H9 (cell line): ENCODE measurements at regions not wholly inside any gene's neighbourhood (a gene's known extent, or its start where the extent isn't known, plus 50 kb on each side); places are given as distances from the start of the nearest gene placed in this dataset.

Experiments
- DNase-seq: peaks from one replicate; pipeline ENCODE4 v3.0.0-alpha.2; 2017
- H2AFZ ChIP-seq: one replicate; pipeline ENCODE4 v1.6.1; 2013; ENCODE audit warnings: mild to moderate bottlenecking, low read length, control low read depth, moderate library complexity
- H2AK5ac ChIP-seq: 2 replicates; pipeline ENCODE4 v1.6.1; 2013; ENCODE audit warnings: low read length, control low read depth, mixed read lengths; ENCODE audit not compliant: insufficient read length
- H2BK120ac ChIP-seq: one replicate; pipeline ENCODE4 v1.6.1; 2013; ENCODE audit warnings: low read depth, mild to moderate bottlenecking, low read length, control low read depth, inconsistent platforms; ENCODE audit not compliant: poor library complexity, severe bottlenecking
- H2BK12ac ChIP-seq: 2 replicates; pipeline ENCODE4 v1.6.1; 2013; ENCODE audit warnings: low read length, control low read depth, mixed read lengths, low read depth; ENCODE audit not compliant: insufficient read length
- H2BK15ac ChIP-seq: 2 replicates; pipeline ENCODE4 v1.6.1; 2013; ENCODE audit warnings: low read depth, low read length, control low read depth
- H2BK20ac ChIP-seq: one replicate; pipeline ENCODE4 v1.6.1; 2013; ENCODE audit warnings: low read depth, mild to moderate bottlenecking, low read length, control low read depth, inconsistent platforms; ENCODE audit not compliant: poor library complexity, severe bottlenecking
- H2BK5ac ChIP-seq: 2 replicates; pipeline ENCODE4 v1.6.1; 2013; ENCODE audit warnings: low read length, control low read depth, mixed read lengths; ENCODE audit not compliant: insufficient read length
- H3K14ac ChIP-seq: 2 replicates; pipeline ENCODE4 v1.6.1; 2013; ENCODE audit warnings: low read length, control low read depth; ENCODE audit not compliant: insufficient read depth
- H3K18ac ChIP-seq: 2 replicates; pipeline ENCODE4 v1.6.1; 2013; ENCODE audit warnings: low read depth, mild to moderate bottlenecking, mixed read lengths, low read length, control low read depth; ENCODE audit not compliant: insufficient read length
- H3K23ac ChIP-seq: 2 replicates; pipeline ENCODE4 v1.6.1; 2013; ENCODE audit warnings: low read length, control low read depth, mixed read lengths, low read depth; ENCODE audit not compliant: insufficient read length
- H3K23me2 ChIP-seq: 2 replicates; pipeline ENCODE4 v1.6.1; 2013; ENCODE audit warnings: low read depth, mild to moderate bottlenecking, mixed read lengths, low read length, control low read depth; ENCODE audit not compliant: insufficient read length, poor library complexity, severe bottlenecking
- H3K27ac ChIP-seq: 2 replicates; pipeline ENCODE4 v1.5.1; 2013; ENCODE audit warnings: low read length, control low read depth, mixed read lengths, low read depth; ENCODE audit not compliant: insufficient read length
- H3K27me3 ChIP-seq: 2 replicates; pipeline ENCODE4 v1.6.1; 2013; ENCODE audit warnings: low read length, control low read depth, inconsistent platforms; ENCODE audit not compliant: insufficient read depth
- H3K4ac ChIP-seq: 2 replicates; pipeline ENCODE4 v1.6.1; 2013; ENCODE audit warnings: low read depth, mild to moderate bottlenecking, control low read depth, inconsistent platforms, low read length, moderate library complexity
- H3K4me1 ChIP-seq: 2 replicates; pipeline ENCODE4 v1.6.1; 2013; ENCODE audit warnings: low read length, control low read depth, inconsistent platforms; ENCODE audit not compliant: insufficient read depth
- H3K4me2 ChIP-seq: 2 replicates; pipeline ENCODE4 v1.6.1; 2013; ENCODE audit warnings: low read length, control low read depth, mixed read lengths; ENCODE audit not compliant: insufficient read length, insufficient read depth
- H3K56ac ChIP-seq: 2 replicates; pipeline ENCODE4 v1.6.1; 2013; ENCODE audit warnings: low read depth, mild to moderate bottlenecking, mixed read lengths, low read length, control low read depth; ENCODE audit not compliant: insufficient read length
- H3K79me1 ChIP-seq: 2 replicates; pipeline ENCODE4 v1.6.1; 2013; ENCODE audit warnings: low read depth, mild to moderate bottlenecking, moderate library complexity, low read length, control low read depth, inconsistent platforms; ENCODE audit not compliant: insufficient read depth, poor library complexity, severe bottlenecking
- H3K79me2 ChIP-seq: 2 replicates; pipeline ENCODE4 v1.6.1; 2013; ENCODE audit warnings: low read length, control low read depth, inconsistent platforms; ENCODE audit not compliant: insufficient read depth
- H3K9ac ChIP-seq: 2 replicates; pipeline ENCODE4 v1.6.1; 2013; ENCODE audit warnings: low read length, control low read depth, mixed read lengths; ENCODE audit not compliant: insufficient read length; ENCODE audit errors: extremely low read depth
- H3K9me3 ChIP-seq: one replicate; pipeline ENCODE4 v1.6.1; 2013; ENCODE audit warnings: low read depth, low read length, inconsistent platforms; ENCODE audit not compliant: control insufficient read depth
- H3T11ph ChIP-seq: one replicate; pipeline ENCODE4 v1.6.1; 2013; ENCODE audit warnings: mild to moderate bottlenecking, low read length, control low read depth, inconsistent platforms
- H4K20me1 ChIP-seq: one replicate; pipeline ENCODE4 v1.6.1; 2013; ENCODE audit not compliant: control insufficient read depth, insufficient read length, insufficient read depth
- H4K5ac ChIP-seq: 2 replicates; pipeline ENCODE4 v1.6.1; 2013; ENCODE audit warnings: low read depth, mild to moderate bottlenecking, mixed read lengths, low read length, control low read depth; ENCODE audit not compliant: insufficient read length
- H4K8ac ChIP-seq: replicated peaks from 2 replicates; pipeline ENCODE4 v1.6.1; 2013; ENCODE audit warnings: low read length, control low read depth, mixed read lengths, low read depth; ENCODE audit not compliant: insufficient read length
- H4K91ac ChIP-seq: 2 replicates; pipeline ENCODE4 v1.6.1; 2013; ENCODE audit warnings: low read depth, mild to moderate bottlenecking, moderate library complexity, mixed read lengths, low read length, control low read depth; ENCODE audit not compliant: insufficient read length
- H3K27ac Mint-ChIP-seq, 3 experiments: 2 replicates in 2 of 3; 3 replicates in 1 of 3; pipeline ENCODE4 v1.8.0; 2020 to 2021; ENCODE audit warnings: mixed read lengths in 3 of 3, mild to moderate bottlenecking in 1 of 3, moderate library complexity in 1 of 3
- H3K27me3 Mint-ChIP-seq: 2 replicates; pipeline ENCODE4 v1.8.0; 2021; ENCODE audit warnings: low read depth, mild to moderate bottlenecking, moderate library complexity, mixed read lengths
- H3K36me3 Mint-ChIP-seq, 3 experiments: 2 replicates in 2 of 3; 3 replicates in 1 of 3; pipeline ENCODE4 v1.8.0; 2020 to 2021; ENCODE audit warnings: low read depth in 3 of 3, mixed read lengths in 3 of 3; ENCODE audit not compliant: insufficient read depth in 1 of 3
- H3K4me1 Mint-ChIP-seq, 2 experiments: 2 replicates each; pipeline ENCODE4 v1.8.0; 2020; ENCODE audit warnings: mixed read lengths in 2 of 2
- H3K4me3 Mint-ChIP-seq, 2 experiments: 2 replicates in 1 of 2; 3 replicates in 1 of 2; pipeline ENCODE4 v1.8.0; 2020 to 2021; ENCODE audit warnings: mild to moderate bottlenecking in 2 of 2, mixed read lengths in 2 of 2, moderate library complexity in 1 of 2
- H3K9me3 Mint-ChIP-seq, 2 experiments: 2 replicates in 1 of 2; 3 replicates in 1 of 2; pipeline ENCODE4 v1.8.0; 2020; ENCODE audit warnings: mild to moderate bottlenecking in 2 of 2, mixed read lengths in 2 of 2, moderate library complexity in 1 of 2
- CTCF ChIP-seq: fragments of 200-600 bp; sonication (generic); conservative IDR thresholded peaks from 3 replicates; pipeline ENCODE4 v1.8.0; 2021; ENCODE audit warnings: antibody characterized with exemption, mild to moderate bottlenecking

- H3K27me3 Mint-ChIP-seq = no peaks in the 10 kb centered on the region
- H3K23ac ChIP-seq = no peak overlapping the region
- H4K20me1 ChIP-seq = no peaks in the 10 kb centered on the region
- no peaks in the 10 kb centered on the region for H3K9me3 Mint-ChIP-seq
- no peak overlapping the region for H3K4me2 ChIP-seq
- no peak overlapping the region for H3K27ac ChIP-seq
- no peak overlapping the region for H3K4ac ChIP-seq
- no peak for TF ChIP-seq CTCF
- H3K14ac ChIP-seq = no peak overlapping the region
- no peaks in the 10 kb centered on the region for H3K4me1 Mint-ChIP-seq
- H3K36me3 Mint-ChIP-seq = no peaks in the 10 kb centered on the region
- H2BK20ac ChIP-seq = no peak overlapping the region
- no peak overlapping the region for H4K5ac ChIP-seq
- no peak overlapping the region for H2BK5ac ChIP-seq
- no peak overlapping the region for H2AFZ ChIP-seq
- no peak overlapping the region for H3K56ac ChIP-seq
- no peak overlapping the region for H3K9ac ChIP-seq
- H2AK5ac ChIP-seq = no peak overlapping the region
- no peaks in the 10 kb centered on the region for H3K27me3 ChIP-seq
- no peaks in the 10 kb centered on the region for H3K79me1 ChIP-seq
- no peaks in the 10 kb centered on the region for H3K79me2 ChIP-seq
- H2BK120ac ChIP-seq = no peak overlapping the region
- no peak overlapping the region for H3T11ph ChIP-seq
- no peak overlapping the region for H2BK12ac ChIP-seq
- no peaks in the 10 kb centered on the region for H3K4me1 ChIP-seq
- no peaks in the 10 kb centered on the region for H3K9me3 ChIP-seq
- no peak overlapping the region for H2BK15ac ChIP-seq
- H3K23me2 ChIP-seq = no peaks in the 10 kb centered on the region
- H4K8ac ChIP-seq = no peak overlapping the region
- H3K27ac Mint-ChIP-seq = no peak overlapping the region
- DNase-seq = no peak
- H3K4me3 Mint-ChIP-seq = no peak overlapping the region
- H4K91ac ChIP-seq = no peak overlapping the region
- no peak overlapping the region for H3K18ac ChIP-seq
These were observed 72.8 kb upstream of the TMEFF2 start for GRCh38 chr2:192267484-192267883.
